ENCODE measurements at regions not wholly inside any gene's neighbourhood (a gene's known extent, or its start where the extent isn't known, plus 50 kb on each side); places are given as distances from the start of the nearest gene placed in this dataset.

DNA sequence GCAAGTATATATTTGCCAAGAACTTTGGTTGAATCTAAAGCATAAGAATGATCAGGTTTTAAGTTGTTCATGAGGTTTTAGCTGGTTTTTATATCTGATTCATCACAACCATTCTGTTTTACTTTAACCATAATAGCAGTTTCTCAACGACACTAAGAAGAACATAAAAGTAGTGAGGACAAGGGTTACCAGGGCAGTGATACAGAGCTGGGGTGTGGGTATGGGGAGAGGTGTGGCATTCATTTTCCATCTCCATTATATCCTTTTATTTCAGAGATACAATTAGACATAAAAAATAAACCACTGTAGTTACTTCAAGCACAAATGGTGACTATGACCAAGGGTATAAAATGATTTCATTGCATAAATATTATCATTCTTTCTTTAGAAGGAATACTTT lies 149.8 kb upstream of the STEAP4 start:
- ChIA-PET CTCF (no interaction called here), POLR2A (no interaction called here)
- Histone ChIP-seq H3K27me3 (ENCODE audit: control insufficient read depth in 2 of 2, insufficient read depth in 2 of 2, low read length in 2 of 2) (no peaks in the 10 kb centered on the region), H3K9me1 (replicated peaks; ENCODE audit: control insufficient read depth, extremely low read depth, insufficient read depth, low read length) (no peaks in the 10 kb centered on the region), H3K4me1 (ENCODE audit: control insufficient read depth, extremely low read depth, insufficient read depth, low read length) (no peaks in the 10 kb centered on the region), H3K9ac (replicated peaks; ENCODE audit: extremely low read depth, insufficient read depth, low read length) (no peak overlapping the region), H3K9me3 (replicated peaks; ENCODE audit: control insufficient read depth, insufficient read depth, low read length) (no peaks in the 10 kb centered on the region), H3K36me3 (ENCODE audit: control insufficient read depth in 2 of 2, extremely low read depth in 1 of 2, insufficient read depth in 2 of 2, low read length in 2 of 2) (no peaks in the 10 kb centered on the region), H4K20me1 (replicated peaks; ENCODE audit: control insufficient read depth, extremely low read depth, insufficient read depth, low read length) (no peaks in the 10 kb centered on the region), H2AFZ (ENCODE audit: low read depth, low read length) (no peak overlapping the region), H3K4me3 (replicated peaks in 1 of 3; ENCODE audit: insufficient read depth in 1 of 3, low read depth in 1 of 3, low read length in 3 of 3) (no peak overlapping the region), H3K79me2 (ENCODE audit: control insufficient read depth, insufficient read depth, low read length) (no peaks in the 10 kb centered on the region), H3K4me2 (ENCODE audit: insufficient read depth, low read length) (no peak overlapping the region), H3K27ac (ENCODE audit: insufficient read depth, low read depth, low read length) (no peak overlapping the region)
- intact Hi-C loops (cut with micrococcal nuclease) = no loop called here
- BruUV-seq (replicated peaks) = no TSS peak
- no peak for DNase-seq (ENCODE audit: low read depth, low spot score)
- no peak for FAIRE-seq
- dilution Hi-C loops (cut with MboI; ENCODE audit: extremely low pct_ligation_motif_present, low sequenced_read_pairs) = no loop called here
- TF ChIP-seq CTCF (IDR thresholded peaks at IDR 0.05; ENCODE audit: extremely low read depth in 1 of 2, insufficient read depth in 1 of 2, low read depth in 1 of 2, low read length in 2 of 2) (no peak), MYC (IDR thresholded peaks at IDR 0.05; ENCODE audit: low read depth, low read length) (no peak), JUN (IDR thresholded peaks at IDR 0.05; ENCODE audit: borderline replicate concordance, insufficient read depth, insufficient read length, low read depth) (no peak), GATA2 (IDR thresholded peaks at IDR 0.05; ENCODE audit: insufficient read depth, insufficient read length, low read depth, low read length) (no peak), FOS (IDR thresholded peaks at IDR 0.05; ENCODE audit: borderline replicate concordance, insufficient read depth, low read length) (no peak), POLR2AphosphoS5 (IDR thresholded peaks at IDR 0.05; ENCODE audit: insufficient read depth, low read depth, low read length) (no peak), EZH2 (IDR thresholded peaks at IDR 0.05; ENCODE audit: borderline replicate concordance, low read depth, low read length, severe bottlenecking) (no peak)
- TF ChIP-seq, protein P1, sequence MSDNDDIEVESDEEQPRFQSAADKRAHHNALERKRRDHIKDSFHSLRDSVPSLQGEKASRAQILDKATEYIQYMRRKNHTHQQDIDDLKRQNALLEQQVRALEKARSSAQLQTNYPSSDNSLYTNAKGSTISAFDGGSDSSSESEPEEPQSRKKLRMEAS (IDR thresholded peaks at IDR 0.05; ENCODE audit: insufficient read depth, insufficient read length) = no peak
